Activated CD8-positive, alpha-beta T cell treated with anti-CD3 and anti-CD28 coated beads, Interleukin-2, amount 10 ng/mL, durations not matched to agents 7 days and 5 days (primary cell): ENCODE measurements at regions not wholly inside any gene's neighbourhood (a gene's known extent, or its start where the extent isn't known, plus 50 kb on each side); places are given as distances from the start of the nearest gene placed in this dataset.
"Not testable (repeated sequence)": the region's sequence is repeated elsewhere in the genome, so short reads cannot be mapped to it uniquely, and the experiment has no call there.

Source experiments
- ATAC-seq: fragments of 150-1000 bp; cut with Tn5 transposase; one replicate; pipeline ENCODE4 v1.10.0; 2021; ENCODE audit warnings: moderate library complexity
- CTCF ChIA-PET: fragments of 350-600 bp; sonication (Branson Sonifier 250); formaldehyde crosslinking; loops from one replicate; lab custom pipeline; 2021; ENCODE audit warnings: antibody characterized with exemption; lab: Charles Lee
- POLR2A ChIA-PET: fragments of 350-600 bp; sonication (Branson Sonifier 250); formaldehyde crosslinking; loops from one replicate; lab custom pipeline; 2021; ENCODE audit warnings: antibody characterized with exemption; lab: Charles Lee
- DNase-seq: peaks from one replicate; pipeline ENCODE4 v3.0.0-alpha.2; 2020
- H3K27ac Mint-ChIP-seq: one replicate; pipeline ENCODE4 v1.8.0; 2021; ENCODE audit warnings: mild to moderate bottlenecking, mixed read lengths
- H3K27me3 Mint-ChIP-seq: one replicate; pipeline ENCODE4 v1.8.0; 2021; ENCODE audit warnings: low read depth, mixed read lengths
- H3K36me3 Mint-ChIP-seq: one replicate; pipeline ENCODE4 v1.8.0; 2021; ENCODE audit warnings: low read depth, mixed read lengths
- H3K4me1 Mint-ChIP-seq: one replicate; pipeline ENCODE4 v1.8.0; 2021; ENCODE audit warnings: low read depth, mixed read lengths
- H3K4me3 Mint-ChIP-seq: one replicate; pipeline ENCODE4 v1.8.0; 2021; ENCODE audit warnings: mild to moderate bottlenecking, mixed read lengths
- H3K9me3 Mint-ChIP-seq: one replicate; pipeline ENCODE4 v1.8.0; 2022; ENCODE audit warnings: mixed read lengths; ENCODE audit not compliant: insufficient read depth

- no peaks in the 10 kb centered on the region for H3K9me3 Mint-ChIP-seq
- H3K36me3 Mint-ChIP-seq, result no peaks in the 10 kb centered on the region
- DNase-seq, result no peak
- no peak overlapping the region for H3K4me3 Mint-ChIP-seq
- ChIA-PET POLR2A (interaction anchor here (0.5 kb wide), 1 partner anchor 1729 kb away, joined by 4 read pairs; no protein-coding TSS in a partner anchor), CTCF (interaction anchor here (0.6 kb wide), 1 partner anchor 19 kb away, joined by 3 read pairs; no protein-coding TSS in a partner anchor)
- H3K27ac Mint-ChIP-seq, result no peak overlapping the region
- peaks cover 19% of the 10 kb centered on the region for H3K4me1 Mint-ChIP-seq
- ATAC-seq, result no peak
- peaks cover 18% of the 10 kb centered on the region for H3K27me3 Mint-ChIP-seq
These were observed 125.8 kb upstream of the PCBD1 start for GRCh38 chr10:71014021-71014805.

GRCh38 chr10:71015674-71016073, 127.3 kb upstream of the PCBD1 start:
- ChIA-PET CTCF (no interaction called here), POLR2A (no interaction called here)
- Mint-ChIP-seq H3K27me3 (peaks cover 18% of the 10 kb centered on the region), H3K36me3 (no peaks in the 10 kb centered on the region), H3K9me3 (no peaks in the 10 kb centered on the region), H3K27ac (peak overlapping the region; percentile 64), H3K4me3 (peak overlapping the region; percentile 20), H3K4me1 (peaks cover 19% of the 10 kb centered on the region)
- ATAC-seq (peak; percentile 88), DNase-seq (peak; percentile 65)

GRCh38 chr10:71020061-71020460, 131.7 kb upstream of the PCBD1 start:
- CTCF ChIA-PET, H3K36me3 Mint-ChIP-seq, H3K4me3 Mint-ChIP-seq, DNase-seq, ATAC-seq, H3K9me3 Mint-ChIP-seq, H3K27ac Mint-ChIP-seq, POLR2A ChIA-PET: not testable (repeated sequence)
- Mint-ChIP-seq H3K4me1 (peaks cover 15% of the 10 kb centered on the region), H3K27me3 (peaks cover 22% of the 10 kb centered on the region)

GRCh38 chr10:71021402-71021801, 133.0 kb upstream of the PCBD1 start:
- no peaks in the 10 kb centered on the region for H3K9me3 Mint-ChIP-seq
- no peak overlapping the region for H3K27ac Mint-ChIP-seq
- no peak for ATAC-seq
- ChIA-PET POLR2A (no interaction called here), CTCF (no interaction called here)
- no peak for DNase-seq
- H3K36me3 Mint-ChIP-seq, result no peaks in the 10 kb centered on the region
- no peak overlapping the region for H3K4me3 Mint-ChIP-seq
- H3K4me1 Mint-ChIP-seq, result peaks cover 2% of the 10 kb centered on the region
- peaks cover 20% of the 10 kb centered on the region for H3K27me3 Mint-ChIP-seq

- Mint-ChIP-seq H3K36me3 (no peaks in the 10 kb centered on the region), H3K27ac (no peak overlapping the region), H3K9me3 (no peaks in the 10 kb centered on the region), H3K4me3 (no peak overlapping the region), H3K27me3 (peaks cover 6% of the 10 kb centered on the region), H3K4me1 (no peaks in the 10 kb centered on the region)
- ChIA-PET CTCF (no interaction called here), POLR2A (no interaction called here)
- ATAC-seq (no peak), DNase-seq (no peak)
These were observed 135.4 kb upstream of the PCBD1 start for GRCh38 chr10:71023704-71024283.

GRCh38 chr10:71024490-71024889, 136.1 kb upstream of the PCBD1 start:
- no peak for ATAC-seq
- H3K4me1 Mint-ChIP-seq, result no peaks in the 10 kb centered on the region

GRCh38 chr10:71025535-71025934, 137.2 kb upstream of the PCBD1 start:
- ChIA-PET CTCF (no interaction called here), POLR2A (no interaction called here)
- ATAC-seq (no peak), DNase-seq (no peak)
- Mint-ChIP-seq H3K27ac (no peak overlapping the region), H3K27me3 (peaks cover 4% of the 10 kb centered on the region), H3K9me3 (no peaks in the 10 kb centered on the region), H3K4me1 (no peaks in the 10 kb centered on the region), H3K4me3 (no peak overlapping the region), H3K36me3 (no peaks in the 10 kb centered on the region)

More at GRCh38 chr10:71024490-71024889, 136.1 kb upstream of the PCBD1 start:
- no peak overlapping the region for H3K27ac Mint-ChIP-seq
- H3K36me3 Mint-ChIP-seq, result no peaks in the 10 kb centered on the region
- no peak for DNase-seq
- peaks cover 4% of the 10 kb centered on the region for H3K27me3 Mint-ChIP-seq
- no peak overlapping the region for H3K4me3 Mint-ChIP-seq
- POLR2A ChIA-PET, result no interaction called here
- CTCF ChIA-PET, result no interaction called here
- H3K9me3 Mint-ChIP-seq, result no peaks in the 10 kb centered on the region

GRCh38 chr10:71028066-71028465, 139.7 kb upstream of the PCBD1 start:
- POLR2A ChIA-PET, result no interaction called here

GRCh38 chr10:71029411-71029892, 141.1 kb upstream of the PCBD1 start:
- ATAC-seq (no peak), DNase-seq (no peak)
- Mint-ChIP-seq H3K27ac (no peak overlapping the region), H3K4me3 (no peak overlapping the region), H3K27me3 (peaks cover 7% of the 10 kb centered on the region), H3K9me3 (no peaks in the 10 kb centered on the region), H3K4me1 (no peaks in the 10 kb centered on the region), H3K36me3 (no peaks in the 10 kb centered on the region)
- ChIA-PET CTCF (no interaction called here), POLR2A (no interaction called here)

More at GRCh38 chr10:71028066-71028465, 139.7 kb upstream of the PCBD1 start:
- DNase-seq (no peak), ATAC-seq (no peak)
- Mint-ChIP-seq H3K36me3 (no peaks in the 10 kb centered on the region), H3K4me3 (no peak overlapping the region), H3K9me3 (no peaks in the 10 kb centered on the region), H3K4me1 (no peaks in the 10 kb centered on the region), H3K27me3 (peaks cover 7% of the 10 kb centered on the region), H3K27ac (no peak overlapping the region)
- CTCF ChIA-PET, result no interaction called here

GRCh38 chr10:71029907-71030306, 141.5 kb upstream of the PCBD1 start:
- Mint-ChIP-seq H3K4me3 (no peak overlapping the region), H3K27me3 (peaks cover 7% of the 10 kb centered on the region), H3K36me3 (no peaks in the 10 kb centered on the region), H3K9me3 (no peaks in the 10 kb centered on the region), H3K27ac (no peak overlapping the region), H3K4me1 (no peaks in the 10 kb centered on the region)
- ATAC-seq (no peak), DNase-seq (no peak)
- POLR2A ChIA-PET, result no interaction called here
- CTCF ChIA-PET, result no interaction called here

GRCh38 chr10:71031026-71031425, 142.7 kb upstream of the PCBD1 start:
- no peak for DNase-seq
- Mint-ChIP-seq H3K36me3 (no peaks in the 10 kb centered on the region), H3K4me1 (no peaks in the 10 kb centered on the region), H3K9me3 (no peaks in the 10 kb centered on the region), H3K4me3 (no peak overlapping the region), H3K27me3 (peaks cover 7% of the 10 kb centered on the region), H3K27ac (no peak overlapping the region)
- POLR2A ChIA-PET, result no interaction called here
- CTCF ChIA-PET, result no interaction called here
- no peak for ATAC-seq

- Mint-ChIP-seq H3K4me3 (no peak overlapping the region), H3K27ac (no peak overlapping the region), H3K36me3 (no peaks in the 10 kb centered on the region), H3K4me1 (no peaks in the 10 kb centered on the region), H3K9me3 (no peaks in the 10 kb centered on the region), H3K27me3 (peaks cover 7% of the 10 kb centered on the region)
- ATAC-seq (no peak), DNase-seq (no peak)
- CTCF ChIA-PET, result no interaction called here
- POLR2A ChIA-PET, result no interaction called here
These were observed 143.2 kb upstream of the PCBD1 start for GRCh38 chr10:71031603-71032002.
